Sigmoid colon (tissue), 6 donors: ENCODE measurements at regions not wholly inside any gene's neighbourhood (a gene's known extent, or its start where the extent isn't known, plus 50 kb on each side); places are given as distances from the start of the nearest gene placed in this dataset.

Experiments
- DNase-seq: peaks from one replicate; pipeline ENCODE4 v3.0.0-alpha.2; 2019
- H3K27ac ChIP-seq, 4 donors: fragments of 200-600 bp; sonication (generic); one replicate each; pipeline ENCODE4 v1.5.1; 2016 to 2019; ENCODE audit warnings: mild to moderate bottlenecking in 1 of 4
- H3K27me3 ChIP-seq, 3 donors: fragments of 200-600 bp; sonication (generic); one replicate each; pipeline ENCODE4 v1.5.1; 2019; ENCODE audit warnings: mild to moderate bottlenecking in 1 of 3
- H3K36me3 ChIP-seq, 4 donors: fragments of 200-600 bp; sonication (generic); one replicate each; pipeline ENCODE4 v1.5.1; 2016 to 2019
- H3K4me1 ChIP-seq, 4 donors: fragments of 200-600 bp; sonication (generic); one replicate each; pipeline ENCODE4 v1.5.1; 2017 to 2019
- H3K4me3 ChIP-seq, 4 donors: fragments of 200-600 bp; sonication (generic); one replicate each; pipeline ENCODE4 v1.5.1; 2017 to 2019; ENCODE audit warnings: mild to moderate bottlenecking in 2 of 4, moderate library complexity in 1 of 4
- H3K9me3 ChIP-seq, 4 donors: fragments of 200-600 bp in 3 of 4; sonication (generic) in 3 of 4; one replicate each; pipeline versions ENCODE4 v1.5.1 to v1.6.1; 2013 to 2019
- EP300 ChIP-seq, 4 donors: sonication (generic); formaldehyde crosslinking; IDR thresholded peaks; one replicate each; pipeline ENCODE4 v1.6.1; 2017; ENCODE audit warnings: antibody characterized with exemption in 4 of 4
- POLR2A ChIP-seq, 2 donors: fragments of 450-650 bp; IDR thresholded peaks; one replicate each; pipeline ENCODE4 v1.6.1; 2016; ENCODE audit warnings: antibody characterized with exemption in 2 of 2, mild to moderate bottlenecking in 2 of 2, moderate library complexity in 2 of 2
- POLR2AphosphoS5 ChIP-seq, 4 donors: sonication (generic); formaldehyde crosslinking; IDR thresholded peaks; one replicate each; pipeline ENCODE4 v1.6.1; 2017; ENCODE audit warnings: antibody characterized with exemption in 4 of 4
- WGBS, 2 donors: extraction: QIAGEN DNeasy Blood & Tissue Kit; methylation state at CpG; one replicate each; pipeline ENCODE4 v1.1.7; 2013; 5-methylcytosine and 5-hydroxymethylcytosine counted together
- intact Hi-C: fragments of 100-400 bp; cut with DNase I; formaldehyde crosslinking; loops from one replicate; pipeline ENCODE4 v1.15.1; 2023
- TF ChIP-seq, protein P1 (sequence below), 4 experiments: fragments of 450-650 bp in 3 of 4; fragments of 200-600 bp in 1 of 4; IDR thresholded peaks; one replicate each; pipeline ENCODE4 v1.5.1; 2016 to 2019; ENCODE audit warnings: antibody characterized with exemption in 4 of 4, mild to moderate bottlenecking in 3 of 4, moderate library complexity in 2 of 4
- donor health status: healthy with polysubstance abuse.
- donor health status: healthy.

DNA sequence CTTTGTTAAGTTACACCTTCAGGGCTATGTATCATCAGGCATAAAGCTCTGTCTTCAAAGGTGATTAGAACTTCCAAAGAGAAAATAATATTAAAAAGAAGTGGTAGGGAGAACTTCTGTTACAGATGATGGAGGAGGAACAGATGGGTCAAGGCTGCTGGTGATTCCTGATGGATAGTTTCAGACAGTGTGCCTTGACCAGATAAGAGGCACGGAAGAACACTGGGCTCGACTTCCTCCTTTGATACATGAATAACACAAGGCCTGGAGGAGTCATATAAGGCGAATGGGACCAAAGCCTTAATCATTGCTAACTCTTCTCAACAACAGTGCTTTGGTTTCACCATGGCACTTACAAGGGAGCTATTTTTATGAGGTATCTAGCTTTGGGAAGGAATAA, 128.1 kb upstream of the RXFP2 start:
- no peak for DNase-seq
- peaks cover 0 to 2% (median 0%) of the 10 kb centered on the region in 4 donors for H3K9me3 ChIP-seq
- H3K27me3 ChIP-seq = no peaks in the 10 kb centered on the region
- H3K36me3 ChIP-seq = no peaks in the 10 kb centered on the region
- H3K4me3 ChIP-seq = no peak overlapping the region
- 89 to 93% methylated on average over 3 of the region's 3 CpGs for WGBS, 2 donors
- no peak for TF ChIP-seq EP300 (IDR thresholded peaks at IDR 0.05)
- TF ChIP-seq POLR2A (IDR thresholded peaks at IDR 0.05) = no peak
- TF ChIP-seq, protein P1, sequence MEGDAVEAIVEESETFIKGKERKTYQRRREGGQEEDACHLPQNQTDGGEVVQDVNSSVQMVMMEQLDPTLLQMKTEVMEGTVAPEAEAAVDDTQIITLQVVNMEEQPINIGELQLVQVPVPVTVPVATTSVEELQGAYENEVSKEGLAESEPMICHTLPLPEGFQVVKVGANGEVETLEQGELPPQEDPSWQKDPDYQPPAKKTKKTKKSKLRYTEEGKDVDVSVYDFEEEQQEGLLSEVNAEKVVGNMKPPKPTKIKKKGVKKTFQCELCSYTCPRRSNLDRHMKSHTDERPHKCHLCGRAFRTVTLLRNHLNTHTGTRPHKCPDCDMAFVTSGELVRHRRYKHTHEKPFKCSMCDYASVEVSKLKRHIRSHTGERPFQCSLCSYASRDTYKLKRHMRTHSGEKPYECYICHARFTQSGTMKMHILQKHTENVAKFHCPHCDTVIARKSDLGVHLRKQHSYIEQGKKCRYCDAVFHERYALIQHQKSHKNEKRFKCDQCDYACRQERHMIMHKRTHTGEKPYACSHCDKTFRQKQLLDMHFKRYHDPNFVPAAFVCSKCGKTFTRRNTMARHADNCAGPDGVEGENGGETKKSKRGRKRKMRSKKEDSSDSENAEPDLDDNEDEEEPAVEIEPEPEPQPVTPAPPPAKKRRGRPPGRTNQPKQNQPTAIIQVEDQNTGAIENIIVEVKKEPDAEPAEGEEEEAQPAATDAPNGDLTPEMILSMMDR (IDR thresholded peaks at IDR 0.05) = no peak
- no peak for TF ChIP-seq POLR2AphosphoS5 (IDR thresholded peaks at IDR 0.05)
- H3K4me1 ChIP-seq = no peaks in the 10 kb centered on the region
- H3K27ac ChIP-seq = no peak overlapping the region
- intact Hi-C loops = no loop called here

DNA sequence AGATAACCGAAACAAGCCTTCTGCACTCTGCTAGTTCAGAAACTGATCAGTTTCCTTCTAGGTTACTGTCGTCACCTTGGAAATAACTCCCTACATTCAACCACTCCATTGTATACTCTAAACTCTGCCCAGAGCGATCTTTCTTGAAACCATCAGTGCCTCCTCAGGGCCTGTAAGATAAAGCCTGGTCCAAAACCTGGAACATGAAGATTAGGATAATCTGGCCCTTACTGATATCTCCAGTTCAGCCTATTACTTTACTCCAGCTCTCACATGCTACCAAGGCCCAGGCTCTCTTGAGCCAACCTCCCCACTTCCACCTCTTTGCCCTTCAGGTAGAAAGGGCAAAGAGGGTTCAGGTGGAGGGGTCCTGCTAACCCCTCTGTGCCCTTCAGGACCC, 125.3 kb upstream of the RXFP2 start:
- no peak overlapping the region for H3K4me3 ChIP-seq
- H3K4me1 ChIP-seq = no peaks in the 10 kb centered on the region
- H3K27me3 ChIP-seq = no peaks in the 10 kb centered on the region
- intact Hi-C loops = no loop called here
- no peaks in the 10 kb centered on the region for H3K36me3 ChIP-seq
- TF ChIP-seq POLR2A (IDR thresholded peaks at IDR 0.05) (no peak), EP300 (IDR thresholded peaks at IDR 0.05) (no peak), POLR2AphosphoS5 (IDR thresholded peaks at IDR 0.05) (no peak)
- TF ChIP-seq, protein P1 (IDR thresholded peaks at IDR 0.05) = no peak
- H3K27ac ChIP-seq = no peak overlapping the region
- DNase-seq = no peak
- peaks cover 0 to 2% (median 0%) of the 10 kb centered on the region in 4 donors for H3K9me3 ChIP-seq
- WGBS, 2 donors = 93 to 98% methylated on average over 3 of the region's 3 CpGs

DNA sequence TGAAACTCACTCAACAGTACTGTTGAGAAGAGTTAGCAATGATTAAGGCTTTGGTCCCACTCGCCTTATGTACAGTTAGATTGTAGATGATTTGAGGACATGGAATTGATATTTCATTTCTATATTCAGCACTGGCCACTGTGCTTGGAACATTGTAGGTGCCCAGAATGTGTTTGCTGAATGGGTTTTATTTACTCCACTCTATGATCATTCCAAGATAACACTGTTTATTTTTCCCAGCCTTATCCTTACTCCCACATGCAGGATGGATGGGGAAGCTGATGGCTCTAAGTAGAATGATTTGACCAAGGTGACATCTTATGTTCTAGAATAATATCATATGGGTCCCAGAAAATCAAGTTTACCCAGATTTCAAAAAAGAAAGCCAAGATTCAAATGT, 124.6 kb upstream of the RXFP2 start:
- 24 to 78% methylated on average over 1 of the region's 1 CpG for WGBS, 2 donors
- Histone ChIP-seq H3K4me3 (no peak overlapping the region), H3K36me3 (no peaks in the 10 kb centered on the region), H3K4me1 (no peaks in the 10 kb centered on the region), H3K27ac (no peak overlapping the region), H3K27me3 (no peaks in the 10 kb centered on the region), H3K9me3 (peaks cover 0 to 2% (median 0%) of the 10 kb centered on the region in 4 donors)
- DNase-seq = no peak
- intact Hi-C loops = no loop called here
- TF ChIP-seq EP300 (IDR thresholded peaks at IDR 0.05) = no peak
- TF ChIP-seq POLR2AphosphoS5 (IDR thresholded peaks at IDR 0.05) = no peak
- no peak for TF ChIP-seq POLR2A (IDR thresholded peaks at IDR 0.05)
- TF ChIP-seq, protein P1 (IDR thresholded peaks at IDR 0.05) = no peak

DNA sequence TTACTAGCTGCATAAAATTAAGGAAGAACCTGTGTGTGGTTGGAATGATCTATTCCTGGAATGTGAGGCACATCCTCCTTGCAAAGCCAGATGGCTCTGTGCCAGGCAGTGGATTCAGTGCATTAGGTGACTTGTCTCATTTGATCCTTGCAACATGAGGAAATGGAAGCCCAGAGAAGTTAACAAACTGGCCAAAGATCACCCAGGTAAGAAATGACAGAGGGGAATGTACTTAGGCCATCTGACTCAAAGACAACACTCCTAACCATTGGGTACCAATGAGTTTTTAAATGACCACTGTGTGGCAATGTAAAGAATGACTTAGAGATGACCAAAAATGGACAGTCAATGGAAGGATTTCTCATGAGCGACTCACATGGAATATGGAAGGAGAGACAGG, 114.2 kb upstream of the RXFP2 start:
- H3K4me3 ChIP-seq = no peak overlapping the region
- TF ChIP-seq POLR2A (IDR thresholded peaks at IDR 0.05) (no peak), EP300 (IDR thresholded peaks at IDR 0.05) (no peak)
- WGBS, 2 donors = 91 to 94% methylated on average over 1 of the region's 1 CpG
- H3K9me3 ChIP-seq = peaks cover 0 to 2% (median 0%) of the 10 kb centered on the region in 4 donors
- H3K36me3 ChIP-seq = no peaks in the 10 kb centered on the region
- no peaks in the 10 kb centered on the region for H3K27me3 ChIP-seq
- intact Hi-C loops = no loop called here
- H3K4me1 ChIP-seq = no peaks in the 10 kb centered on the region
- no peak for DNase-seq
- H3K27ac ChIP-seq = no peak overlapping the region

DNA sequence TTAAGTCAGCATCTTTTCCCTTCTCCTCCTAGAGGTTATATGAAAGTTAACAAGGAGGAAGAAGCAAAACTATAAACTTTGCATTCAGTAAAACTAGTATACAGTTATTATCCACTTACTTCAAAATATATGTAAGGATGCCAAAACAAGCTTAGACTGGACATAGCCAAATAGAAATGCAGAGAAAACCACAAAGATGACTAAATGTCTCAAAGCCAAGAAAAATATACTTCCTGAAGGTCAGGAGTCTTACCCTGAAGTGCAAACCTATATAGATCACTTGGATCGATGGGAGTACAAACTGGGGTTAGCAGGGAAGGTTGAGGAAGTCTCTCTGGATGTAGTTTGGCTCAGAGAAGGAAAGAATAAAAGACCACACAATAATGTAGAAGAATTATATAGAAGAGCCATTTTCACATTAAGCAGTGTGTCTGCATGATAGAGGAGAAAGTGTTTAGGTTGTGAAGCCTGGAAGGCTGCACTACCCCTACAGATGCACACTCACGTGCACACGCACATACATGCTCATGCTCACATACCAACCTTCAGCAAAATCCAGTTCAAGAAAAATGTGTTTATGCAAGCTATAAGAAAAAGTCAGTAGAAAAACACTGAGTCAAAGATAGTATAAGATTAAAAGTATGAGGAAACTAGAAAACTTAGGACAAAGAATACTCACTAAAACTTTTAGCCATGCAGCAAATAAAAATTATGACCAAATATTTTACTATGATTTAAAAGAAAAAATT, 112.1 kb upstream of the RXFP2 start:
- intact Hi-C loops = no loop called here
- WGBS, 2 donors = 88 to 92% methylated on average over 3 of the region's 3 CpGs
- no peaks in the 10 kb centered on the region for H3K4me1 ChIP-seq
- no peak overlapping the region for H3K27ac ChIP-seq
- no peaks in the 10 kb centered on the region for H3K27me3 ChIP-seq
- no peak for DNase-seq
- H3K9me3 ChIP-seq = peaks cover 0 to 2% (median 0%) of the 10 kb centered on the region in 4 donors
- H3K36me3 ChIP-seq = no peaks in the 10 kb centered on the region
- TF ChIP-seq, protein P1 (IDR thresholded peaks at IDR 0.05) = no peak
- TF ChIP-seq POLR2A (IDR thresholded peaks at IDR 0.05) (no peak), EP300 (IDR thresholded peaks at IDR 0.05) (no peak), POLR2AphosphoS5 (IDR thresholded peaks at IDR 0.05) (no peak)
- H3K4me3 ChIP-seq = no peak overlapping the region
